ENCODE measurements at regions not wholly inside any gene's neighbourhood (a gene's known extent, or its start where the extent isn't known, plus 50 kb on each side); places are given as distances from the start of the nearest gene placed in this dataset.

- TF ChIP-seq POLR2A (IDR thresholded peaks at IDR 0.05; ENCODE audit: low read depth) (no peak), EP300 (IDR thresholded peaks at IDR 0.05) (no peak), POLR2AphosphoS5 (IDR thresholded peaks at IDR 0.05) (no peak)
- TF ChIP-seq, protein P1, sequence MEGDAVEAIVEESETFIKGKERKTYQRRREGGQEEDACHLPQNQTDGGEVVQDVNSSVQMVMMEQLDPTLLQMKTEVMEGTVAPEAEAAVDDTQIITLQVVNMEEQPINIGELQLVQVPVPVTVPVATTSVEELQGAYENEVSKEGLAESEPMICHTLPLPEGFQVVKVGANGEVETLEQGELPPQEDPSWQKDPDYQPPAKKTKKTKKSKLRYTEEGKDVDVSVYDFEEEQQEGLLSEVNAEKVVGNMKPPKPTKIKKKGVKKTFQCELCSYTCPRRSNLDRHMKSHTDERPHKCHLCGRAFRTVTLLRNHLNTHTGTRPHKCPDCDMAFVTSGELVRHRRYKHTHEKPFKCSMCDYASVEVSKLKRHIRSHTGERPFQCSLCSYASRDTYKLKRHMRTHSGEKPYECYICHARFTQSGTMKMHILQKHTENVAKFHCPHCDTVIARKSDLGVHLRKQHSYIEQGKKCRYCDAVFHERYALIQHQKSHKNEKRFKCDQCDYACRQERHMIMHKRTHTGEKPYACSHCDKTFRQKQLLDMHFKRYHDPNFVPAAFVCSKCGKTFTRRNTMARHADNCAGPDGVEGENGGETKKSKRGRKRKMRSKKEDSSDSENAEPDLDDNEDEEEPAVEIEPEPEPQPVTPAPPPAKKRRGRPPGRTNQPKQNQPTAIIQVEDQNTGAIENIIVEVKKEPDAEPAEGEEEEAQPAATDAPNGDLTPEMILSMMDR (IDR thresholded peaks at IDR 0.05), result no peak
Measured at GRCh38 chr4:177855507-177856197, 413.4 kb upstream of the AGA start.

Data from esophagus muscularis mucosa (tissue), 4 donors.